ENCODE measurements at regions not wholly inside any gene's neighbourhood (a gene's known extent, or its start where the extent isn't known, plus 50 kb on each side); places are given as distances from the start of the nearest gene placed in this dataset.

GRCh38 chr7:152588350-152588749 is 87.6 kb downstream of the XRCC2 start:
- no peak overlapping the region for H3K27ac ChIP-seq (ENCODE audit: extremely low read length, insufficient read depth, low read length)
- no peak overlapping the region for H3K4me3 ChIP-seq (replicated peaks in 1 of 3; ENCODE audit: insufficient read depth in 1 of 3, low read depth in 2 of 3, low read length in 3 of 3)
- no peaks in the 10 kb centered on the region for H3K27me3 ChIP-seq (ENCODE audit: control insufficient read depth in 1 of 2, insufficient read depth in 2 of 2, low read length in 2 of 2)
- H3K4me1 ChIP-seq (ENCODE audit: insufficient read depth, low read length), result no peaks in the 10 kb centered on the region
- no peak overlapping the region for H3K4me2 ChIP-seq (ENCODE audit: low read depth, low read length)
- no peaks in the 10 kb centered on the region for H3K36me3 ChIP-seq (replicated peaks in 1 of 2; ENCODE audit: control insufficient read depth in 1 of 2, insufficient read depth in 2 of 2, low read length in 2 of 2)
- in situ Hi-C loops (cut with HindIII; ENCODE audit: extremely low pct_ligation_motif_present, low pct_unique_long_range_greater_than_20kb) (no loop called here), intact Hi-C loops (cut with micrococcal nuclease; ENCODE audit: unreplicated experiment) (no loop called here)
- no peaks in the 10 kb centered on the region for H4K20me1 ChIP-seq (ENCODE audit: insufficient read depth, low read length)
- no peak for FAIRE-seq
- DNase-seq (ENCODE audit: low spot score), result peak; percentile 41
- TF ChIP-seq ATF3 (CRISPR knock-in tag; IDR thresholded peaks at IDR 0.05) (0 out of 2 replicates have a peak, but pooled peaks have one; percentile 14), WIZ (CRISPR knock-in tag; IDR thresholded peaks at IDR 0.05) (no peak), TAF15 (IDR thresholded peaks at IDR 0.05; ENCODE audit: low read depth, low read length, poor library complexity, severe bottlenecking) (no peak), RFX1 (IDR thresholded peaks at IDR 0.05) (0 out of 2 replicates have a peak, but pooled peaks have one; percentile 27), PHF21A (CRISPR knock-in tag; IDR thresholded peaks at IDR 0.05) (no peak), CEBPB (IDR thresholded peaks at IDR 0.05; ENCODE audit: borderline replicate concordance, low read depth, low read length) (peak; percentile 78), CEBPG (CRISPR knock-in tag; IDR thresholded peaks at IDR 0.05) (peak; percentile 30; the same call in 1 of the 2 replicates), TBX3 (IDR thresholded peaks at IDR 0.05; ENCODE audit: borderline replicate concordance) (peak; percentile 74), ZIK1 (CRISPR knock-in tag; IDR thresholded peaks at IDR 0.05; ENCODE audit: borderline replicate concordance, low read depth) (no peak), KDM6A (CRISPR knock-in tag; IDR thresholded peaks at IDR 0.05; ENCODE audit: low read depth) (no peak), TEAD3 (CRISPR knock-in tag; optimal IDR thresholded peaks at IDR 0.05; ENCODE audit: borderline replicate concordance) (peak; percentile 79)
- no peak for ATAC-seq
- ChIA-PET POLR2A (no interaction called here), CTCF (ENCODE audit: low intra/inter-chr PET ratio, low total read pairs) (no interaction called here)
- no peak overlapping the region for H3K9ac ChIP-seq (ENCODE audit: insufficient read depth, low read depth, low read length)
- H3K9me3 ChIP-seq (ENCODE audit: low read length), result no peaks in the 10 kb centered on the region
- no peaks in the 10 kb centered on the region for H3K79me2 ChIP-seq (ENCODE audit: insufficient read depth, low read length)
- no peak overlapping the region for H2AFZ ChIP-seq (ENCODE audit: low read length)
- WGBS (ENCODE audit: low lambda C conversion rate), result 27% methylated on average over 5 of the region's 5 CpGs
- BruUV-seq (replicated peaks), result no TSS peak

- no peaks in the 10 kb centered on the region for H3K79me2 ChIP-seq (ENCODE audit: insufficient read depth, low read length)
- no peak for DNase-seq (ENCODE audit: low spot score)
- no peak for FAIRE-seq
- intact Hi-C loops (cut with micrococcal nuclease; ENCODE audit: unreplicated experiment), result no loop called here
- in situ Hi-C loops (cut with HindIII; ENCODE audit: extremely low pct_ligation_motif_present, low pct_unique_long_range_greater_than_20kb), result no loop called here
- no peak for ATAC-seq
- POLR2A ChIA-PET, result no interaction called here
- H3K9ac ChIP-seq (ENCODE audit: insufficient read depth, low read depth, low read length), result no peak overlapping the region
- no peak overlapping the region for H3K4me2 ChIP-seq (ENCODE audit: low read depth, low read length)
- no peaks in the 10 kb centered on the region for H3K9me3 ChIP-seq (ENCODE audit: low read length)
- CTCF ChIA-PET (ENCODE audit: low intra/inter-chr PET ratio, low total read pairs), result no interaction called here
- H4K20me1 ChIP-seq (ENCODE audit: insufficient read depth, low read length), result no peaks in the 10 kb centered on the region
- no peak overlapping the region for H2AFZ ChIP-seq (ENCODE audit: low read length)
- H3K4me1 ChIP-seq (ENCODE audit: insufficient read depth, low read length), result no peaks in the 10 kb centered on the region
- no peaks in the 10 kb centered on the region for H3K36me3 ChIP-seq (replicated peaks in 1 of 2; ENCODE audit: control insufficient read depth in 1 of 2, insufficient read depth in 2 of 2, low read length in 2 of 2)
- H3K27ac ChIP-seq (ENCODE audit: extremely low read length, insufficient read depth, low read length), result no peak overlapping the region
- no TSS peak for BruUV-seq (replicated peaks)
- H3K4me3 ChIP-seq (replicated peaks in 1 of 3; ENCODE audit: insufficient read depth in 1 of 3, low read depth in 2 of 3, low read length in 3 of 3), result no peak overlapping the region
- H3K27me3 ChIP-seq (ENCODE audit: control insufficient read depth in 1 of 2, insufficient read depth in 2 of 2, low read length in 2 of 2), result no peaks in the 10 kb centered on the region
- WGBS (ENCODE audit: low lambda C conversion rate), result 89% methylated on average over 1 of the region's 1 CpG
- TF ChIP-seq DPF2 (CRISPR knock-in tag; IDR thresholded peaks at IDR 0.05; ENCODE audit: borderline replicate concordance, low read depth) (no peak), ZNF761 (CRISPR knock-in tag; conservative IDR thresholded peaks at IDR 0.05) (no peak), SALL1 (CRISPR knock-in tag; IDR thresholded peaks at IDR 0.05) (no peak), MED8 (CRISPR knock-in tag; IDR thresholded peaks at IDR 0.05; ENCODE audit: insufficient replicate concordance) (no peak), TAF1 (CRISPR knock-in tag; IDR thresholded peaks at IDR 0.05) (no peak), ADNP (CRISPR knock-in tag; IDR thresholded peaks at IDR 0.05) (no peak), TEAD3 (CRISPR knock-in tag; optimal IDR thresholded peaks at IDR 0.05; ENCODE audit: borderline replicate concordance) (no peak), EZH2 (conservative IDR thresholded peaks at IDR 0.05; ENCODE audit: low read depth, low read length) (no peak), ZBTB2 (CRISPR knock-in tag; IDR thresholded peaks at IDR 0.05; ENCODE audit: low read depth) (no peak), ZNF101 (CRISPR knock-in tag; IDR thresholded peaks at IDR 0.05; ENCODE audit: borderline replicate concordance, low read depth) (no peak), HOXA7 (CRISPR knock-in tag; IDR thresholded peaks at IDR 0.05) (no peak), ZNF431 (CRISPR knock-in tag; IDR thresholded peaks at IDR 0.05; ENCODE audit: borderline replicate concordance, low read depth) (no peak)
Measured at GRCh38 chr7:152587366-152587765, 88.6 kb downstream of the XRCC2 start.
